Neuronal stem cell (in vitro differentiated cells): ENCODE measurements at regions not wholly inside any gene's neighbourhood (a gene's known extent, or its start where the extent isn't known, plus 50 kb on each side); places are given as distances from the start of the nearest gene placed in this dataset.
"Not testable (repeated sequence)": the region's sequence is repeated elsewhere in the genome, so short reads cannot be mapped to it uniquely, and the experiment has no call there.

ENCODE experiments used
- DNase-seq: peaks from one replicate; pipeline ENCODE4 v3.0.0-alpha.2; 2013; ENCODE audit warnings: low spot score
- H2AFZ ChIP-seq: one replicate; pipeline ENCODE4 v1.6.1; 2013; ENCODE audit warnings: mild to moderate bottlenecking, low read length, inconsistent platforms
- H2AK5ac ChIP-seq: 2 replicates; pipeline ENCODE4 v1.6.1; 2013; ENCODE audit warnings: low read depth, mild to moderate bottlenecking, inconsistent platforms, low read length, moderate library complexity, mixed read lengths
- H2BK120ac ChIP-seq: 2 replicates; pipeline ENCODE4 v1.6.1; 2013; ENCODE audit warnings: low read depth, mild to moderate bottlenecking, inconsistent platforms, low read length, moderate library complexity, mixed read lengths
- H2BK12ac ChIP-seq: one replicate; pipeline ENCODE4 v1.6.1; 2013; ENCODE audit warnings: low read length, inconsistent platforms
- H2BK15ac ChIP-seq: 2 replicates; pipeline ENCODE4 v1.6.1; 2013; ENCODE audit warnings: mild to moderate bottlenecking, low read length, inconsistent platforms, mixed read lengths
- H2BK5ac ChIP-seq: one replicate; pipeline ENCODE4 v1.6.1; 2013; ENCODE audit warnings: inconsistent platforms, mild to moderate bottlenecking, low read length, moderate library complexity
- H3K14ac ChIP-seq: one replicate; pipeline ENCODE4 v1.6.1; 2013; ENCODE audit warnings: low read length, inconsistent platforms
- H3K18ac ChIP-seq: 2 replicates; pipeline ENCODE4 v1.6.1; 2013; ENCODE audit warnings: low read length, inconsistent platforms
- H3K23ac ChIP-seq: 2 replicates; pipeline ENCODE4 v1.6.1; 2013; ENCODE audit warnings: low read depth, mild to moderate bottlenecking, mixed read lengths, low read length, inconsistent platforms; ENCODE audit not compliant: poor library complexity
- H3K27ac ChIP-seq: replicated peaks from 3 replicates; pipeline ENCODE4 v1.5.1; 2013; ENCODE audit warnings: low read length, inconsistent platforms
- H3K27me3 ChIP-seq, 3 experiments: 2 replicates each; pipeline ENCODE4 v1.6.1; 2013; ENCODE audit warnings: low read length in 3 of 3, mild to moderate bottlenecking in 2 of 3, inconsistent platforms in 1 of 3, low read depth in 1 of 3, mixed read lengths in 1 of 3, moderate library complexity in 1 of 3; ENCODE audit not compliant: control insufficient read depth in 3 of 3, insufficient read depth in 3 of 3
- H3K36me3 ChIP-seq, 2 donors: replicated peaks in 1 of 2; 2 replicates each; pipeline ENCODE4 v1.6.1; 2013; ENCODE audit warnings: low read length in 2 of 2; ENCODE audit not compliant: control insufficient read depth in 2 of 2, insufficient read depth in 2 of 2
- H3K4ac ChIP-seq: 2 replicates; pipeline ENCODE4 v1.6.1; 2013; ENCODE audit warnings: inconsistent platforms, mild to moderate bottlenecking, low read length, moderate library complexity
- H3K4me1 ChIP-seq, 2 donors: 1 replicate in 1 of 2; 2 replicates in 1 of 2; pipeline ENCODE4 v1.6.1; 2013; ENCODE audit warnings: low read length in 2 of 2, low read depth in 1 of 2; ENCODE audit not compliant: control insufficient read depth in 2 of 2, insufficient read depth in 1 of 2
- H3K4me2 ChIP-seq: one replicate; pipeline ENCODE4 v1.6.1; 2013; ENCODE audit warnings: mild to moderate bottlenecking, low read length, inconsistent platforms; ENCODE audit not compliant: insufficient read depth, poor library complexity, severe bottlenecking
- H3K4me3 ChIP-seq, 2 donors: 2 replicates each; pipeline ENCODE4 v1.5.1; 2013; ENCODE audit warnings: low read length in 2 of 2, mild to moderate bottlenecking in 2 of 2, inconsistent platforms in 1 of 2, moderate library complexity in 1 of 2
- H3K79me1 ChIP-seq: one replicate; pipeline ENCODE4 v1.6.1; 2013; ENCODE audit warnings: low read depth, mild to moderate bottlenecking, inconsistent platforms, low read length, moderate library complexity
- H3K9ac ChIP-seq: one replicate; pipeline ENCODE4 v1.6.1; 2013; ENCODE audit warnings: mild to moderate bottlenecking, low read depth, low read length, inconsistent platforms; ENCODE audit not compliant: poor library complexity
- H3K9me3 ChIP-seq, 2 donors: replicated peaks in 1 of 2; 2 replicates each; pipeline versions ENCODE3 to v1.6.1; 2013; ENCODE audit warnings: low read length in 2 of 2, mild to moderate bottlenecking in 2 of 2, inconsistent platforms in 1 of 2, low read depth in 1 of 2, mixed read lengths in 1 of 2, moderate library complexity in 1 of 2; ENCODE audit not compliant: control insufficient read depth in 2 of 2, insufficient read depth in 1 of 2
- H4K8ac ChIP-seq: one replicate; pipeline ENCODE4 v1.6.1; 2013; ENCODE audit warnings: low read depth, mild to moderate bottlenecking, inconsistent platforms, low read length, moderate library complexity
- H4K91ac ChIP-seq: one replicate; pipeline ENCODE4 v1.6.1; 2013; ENCODE audit warnings: low read length, low read depth, mild to moderate bottlenecking, inconsistent platforms; ENCODE audit not compliant: poor library complexity
- WGBS, 2 donors: extraction: QIAGEN DNeasy Blood & Tissue Kit; methylation state at CpG; one replicate each; pipeline ENCODE4 v1.1.7; 2013; ENCODE audit warnings: missing lambda C conversion rate in 2 of 2, mixed read lengths in 1 of 2; ENCODE audit not compliant: insufficient read length in 2 of 2, insufficient replicate concordance in 1 of 2; ENCODE audit errors: extremely low coverage in 2 of 2; 5-methylcytosine and 5-hydroxymethylcytosine counted together

GRCh38 chr22:22821340-22821739, 66.3 kb upstream of the IGLL5 start:
- Histone ChIP-seq H3K4ac (no peak overlapping the region), H3K9ac (no peak overlapping the region), H3K18ac (no peak overlapping the region), H3K27ac (no peak overlapping the region), H3K4me2 (no peak overlapping the region), H3K27me3 (no peaks in the 10 kb centered on the region), H3K4me1 (no peaks in the 10 kb centered on the region), H2AK5ac (no peak overlapping the region), H2BK120ac (no peak overlapping the region), H2BK15ac (no peak overlapping the region), H2AFZ (no peak overlapping the region), H3K4me3 (no peak overlapping the region), H2BK12ac (no peak overlapping the region), H3K36me3 (no peaks in the 10 kb centered on the region), H3K9me3 (no peaks in the 10 kb centered on the region), H3K14ac (no peak overlapping the region), H4K8ac (no peak overlapping the region), H3K79me1 (no peaks in the 10 kb centered on the region), H4K91ac (no peak overlapping the region), H3K23ac (no peak overlapping the region), H2BK5ac (no peak overlapping the region)
- no CpG with 5 or more reads among the region's 2 CpGs for WGBS, 2 donors
- DNase-seq: no peak

GRCh38 chr22:22822106-22822505, 65.5 kb upstream of the IGLL5 start:
- Histone ChIP-seq H2BK5ac (no peak overlapping the region), H3K9me3 (no peaks in the 10 kb centered on the region), H2BK15ac (no peak overlapping the region), H2AK5ac (no peak overlapping the region), H4K91ac (no peak overlapping the region), H3K9ac (no peak overlapping the region), H3K4me2 (no peak overlapping the region), H2AFZ (no peak overlapping the region), H3K23ac (no peak overlapping the region), H2BK12ac (no peak overlapping the region), H3K36me3 (no peaks in the 10 kb centered on the region), H3K27me3 (no peaks in the 10 kb centered on the region), H3K14ac (no peak overlapping the region), H3K4ac (no peak overlapping the region), H3K79me1 (no peaks in the 10 kb centered on the region), H3K18ac (no peak overlapping the region), H2BK120ac (no peak overlapping the region), H3K4me1 (no peaks in the 10 kb centered on the region), H3K4me3 (no peak overlapping the region), H4K8ac (no peak overlapping the region), H3K27ac (no peak overlapping the region)
- no CpG with 5 or more reads among the region's 6 CpGs for WGBS, 2 donors
- DNase-seq: no peak

GRCh38 chr22:22822553-22822952, 65.1 kb upstream of the IGLL5 start:
- not testable (repeated sequence) for H3K27me3 ChIP-seq, H2BK120ac ChIP-seq, H3K9me3 ChIP-seq, H3K14ac ChIP-seq, H3K4me1 ChIP-seq, H2BK15ac ChIP-seq, H4K91ac ChIP-seq, H3K23ac ChIP-seq, H2BK5ac ChIP-seq, H2BK12ac ChIP-seq, H2AK5ac ChIP-seq, H3K27ac ChIP-seq, H3K9ac ChIP-seq, H3K4me3 ChIP-seq, H3K18ac ChIP-seq, H4K8ac ChIP-seq, H2AFZ ChIP-seq, DNase-seq, H3K36me3 ChIP-seq, H3K4me2 ChIP-seq, H3K4ac ChIP-seq, H3K79me1 ChIP-seq
- WGBS, 2 donors: no CpG with 5 or more reads among the region's 5 CpGs

- Histone ChIP-seq H3K18ac (no peak overlapping the region), H2BK15ac (no peak overlapping the region), H2BK120ac (no peak overlapping the region), H2AFZ (no peak overlapping the region), H3K27me3 (no peaks in the 10 kb centered on the region), H3K79me1 (no peaks in the 10 kb centered on the region), H3K4me2 (no peak overlapping the region), H3K9ac (no peak overlapping the region), H3K9me3 (no peaks in the 10 kb centered on the region), H2BK12ac (no peak overlapping the region), H3K4me3 (no peak overlapping the region), H4K91ac (no peak overlapping the region), H3K4ac (no peak overlapping the region), H3K27ac (no peak overlapping the region), H3K4me1 (no peaks in the 10 kb centered on the region), H2BK5ac (no peak overlapping the region), H2AK5ac (no peak overlapping the region), H3K36me3 (no peaks in the 10 kb centered on the region), H3K14ac (no peak overlapping the region), H3K23ac (no peak overlapping the region), H4K8ac (no peak overlapping the region)
- DNase-seq: no peak
- no CpG with 5 or more reads among the region's 10 CpGs for WGBS, 2 donors
Measured at GRCh38 chr22:22823131-22823810, 64.3 kb upstream of the IGLL5 start.
